Medulla oblongata (tissue), 1 donor: ENCODE measurements at regions not wholly inside any gene's neighbourhood (a gene's known extent, or its start where the extent isn't known, plus 50 kb on each side); places are given as distances from the start of the nearest gene placed in this dataset.

Experiments
- DNase-seq: peaks from one replicate; pipeline ENCODE4 v3.0.0-alpha.2; 2015; ENCODE audit errors: extremely low spot score

DNA sequence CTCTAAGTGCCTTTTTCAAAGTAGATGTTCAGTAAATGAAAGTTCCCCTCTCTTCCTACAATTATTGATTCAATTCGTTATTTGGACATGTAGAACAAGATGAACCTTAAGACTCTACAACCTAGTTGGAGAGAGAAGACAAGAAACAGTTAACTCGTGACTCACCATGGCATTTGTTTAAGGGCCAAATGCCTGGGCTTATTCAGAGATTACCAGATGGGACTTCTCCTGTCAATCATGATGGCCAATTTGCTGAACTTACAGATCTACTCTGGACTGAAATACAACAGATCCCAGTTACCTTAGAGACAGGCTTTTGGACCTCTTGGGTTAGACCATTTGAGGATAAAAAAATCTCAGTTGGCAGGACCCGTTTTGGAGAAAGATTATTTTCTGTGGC lies 93.5 kb downstream of the C1orf94 start:
- DNase-seq, result no peak

GRCh38 chr1:34272152-34272551 lies 95.4 kb downstream of the C1orf94 start:
- DNase-seq, result no peak

DNA sequence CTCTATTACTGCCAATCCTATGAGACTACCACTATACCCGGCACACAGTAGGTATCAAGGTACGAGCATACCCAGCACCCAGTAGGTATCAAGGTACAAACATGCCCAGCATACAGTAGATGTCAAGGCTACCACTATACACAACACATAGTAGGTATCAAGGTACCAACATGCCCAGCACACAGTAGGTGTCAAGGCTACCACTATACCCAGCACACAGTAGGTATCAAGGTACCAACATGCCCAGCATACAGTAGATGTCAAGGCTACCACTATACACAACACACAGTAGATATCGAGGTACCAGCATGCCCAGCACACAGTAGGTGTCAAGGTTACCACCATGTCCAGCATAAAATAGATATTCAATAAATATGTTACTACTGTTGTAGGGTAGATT lies 98.4 kb downstream of the C1orf94 start:
- DNase-seq, result no peak

DNA sequence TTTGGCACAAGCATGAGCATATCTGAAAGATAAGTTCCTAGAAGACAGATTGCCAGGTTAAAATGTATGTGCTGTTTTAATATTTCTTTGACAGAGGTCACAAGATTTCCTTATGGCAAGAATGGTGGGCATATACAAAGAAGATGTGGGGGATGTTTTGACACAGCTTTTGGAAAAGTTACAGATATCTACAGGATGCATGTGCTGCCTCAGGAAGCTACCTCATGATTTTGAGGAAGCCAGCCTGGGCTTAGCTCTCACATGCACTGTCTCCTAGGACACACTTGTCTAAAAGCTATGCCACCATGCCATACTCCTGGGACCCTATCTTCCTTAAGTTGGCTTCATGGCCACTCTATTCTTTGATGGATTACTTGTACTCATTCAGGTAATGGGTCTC lies 99.9 kb downstream of the C1orf94 start:
- no peak for DNase-seq

GRCh38 chr1:34277150-34277549 lies 100.4 kb downstream of the C1orf94 start:
- no peak for DNase-seq

- no peak for DNase-seq
Measured at GRCh38 chr1:34278211-34278610, 101.5 kb downstream of the C1orf94 start.

DNA sequence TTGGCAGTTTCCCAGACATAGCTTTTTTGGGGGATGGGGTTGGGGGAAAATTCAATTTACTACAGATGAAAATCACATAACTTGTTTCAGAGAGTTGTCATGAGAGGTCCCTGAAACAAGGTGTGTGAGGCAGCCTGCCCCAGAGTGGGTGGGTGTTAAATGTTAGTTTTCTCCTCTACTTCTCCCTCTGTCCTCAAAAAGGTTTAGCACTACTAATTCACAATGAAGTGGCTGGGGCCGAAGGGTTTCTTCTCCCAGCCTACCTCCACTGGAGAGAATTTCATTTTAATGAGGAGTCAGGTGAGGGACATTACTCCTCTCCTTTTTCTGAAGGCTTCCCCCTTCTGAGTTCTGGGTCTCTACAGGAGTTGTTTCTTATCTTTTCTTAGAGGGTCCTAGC lies 103.3 kb downstream of the C1orf94 start:
- DNase-seq, result no peak

DNA sequence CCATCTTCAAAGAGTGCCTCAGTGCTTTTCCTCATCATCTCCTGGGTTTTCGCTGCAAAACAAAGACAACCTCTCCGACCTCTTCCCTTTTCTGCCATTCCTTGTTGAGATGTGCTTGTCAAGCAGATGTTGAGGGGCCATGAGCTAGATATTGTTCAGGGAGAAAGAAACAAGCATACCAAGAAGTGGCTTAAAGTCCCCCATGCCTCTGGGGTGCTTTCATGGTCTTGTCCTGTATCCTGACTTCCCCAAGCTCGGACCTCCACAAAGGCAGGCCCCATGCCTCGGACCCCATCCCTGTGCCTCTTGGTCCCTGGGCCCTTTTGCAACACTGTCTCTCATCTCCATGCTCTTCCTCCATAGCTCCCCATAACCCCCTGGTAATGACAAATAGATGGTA lies 103.8 kb downstream of the C1orf94 start:
- DNase-seq, result no peak

DNA sequence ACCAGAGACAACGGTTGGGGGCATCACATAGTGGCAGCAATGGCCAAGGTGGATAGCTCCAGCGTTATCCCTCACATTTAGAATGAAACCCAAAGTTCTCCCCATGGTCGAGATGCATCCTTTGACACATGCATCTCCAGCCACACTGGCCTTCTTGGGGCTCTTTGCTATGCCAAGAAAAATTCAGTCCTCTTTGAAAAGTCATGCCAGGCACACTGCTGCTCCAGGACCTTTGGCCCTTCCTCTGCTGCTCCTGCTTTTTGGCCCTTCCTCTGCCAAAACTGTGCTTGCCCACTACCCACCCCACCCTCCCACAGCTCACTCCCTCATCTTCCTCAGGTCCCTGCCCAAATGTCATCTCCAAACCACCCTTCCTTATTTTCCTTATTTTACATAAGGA lies 106.4 kb downstream of the C1orf94 start:
- no peak for DNase-seq

DNA sequence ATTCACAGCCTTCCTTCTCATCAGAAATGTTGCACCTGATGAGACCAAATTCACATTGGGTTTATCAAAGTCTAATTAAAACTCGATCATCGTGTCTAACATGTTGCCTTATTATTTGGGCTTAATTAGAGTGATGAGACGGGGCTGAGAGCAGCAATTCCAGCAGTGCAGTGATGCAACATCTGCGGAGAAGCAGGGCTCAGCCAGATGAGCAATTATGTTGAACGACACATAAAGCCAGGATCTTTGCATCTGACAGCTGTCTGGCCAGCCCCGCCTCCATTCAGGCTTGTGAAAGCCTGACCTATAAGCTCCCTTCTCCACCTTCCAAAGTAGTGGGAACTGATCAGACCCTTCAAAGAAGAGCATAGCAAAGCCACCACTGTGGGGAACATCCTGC lies 109.8 kb downstream of the C1orf94 start:
- no peak for DNase-seq

DNA sequence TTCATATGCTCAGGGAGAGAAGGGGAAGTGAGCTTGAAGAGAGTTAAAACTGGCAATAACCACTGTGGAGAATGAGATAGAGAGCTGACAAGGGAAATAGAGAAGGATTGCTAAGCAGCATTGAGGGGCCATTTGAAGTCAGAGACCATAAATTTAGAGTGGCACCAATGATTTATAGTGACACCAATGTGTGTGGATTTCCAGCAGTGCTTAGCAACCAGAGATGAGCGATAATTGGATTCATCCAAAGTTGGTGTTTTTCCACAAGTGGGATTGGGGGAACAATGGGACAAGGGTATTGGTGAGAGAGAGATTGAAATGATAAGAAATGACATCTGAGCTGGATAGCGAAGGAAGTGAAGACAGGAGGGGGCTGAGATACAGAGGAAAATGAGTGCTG lies 114.1 kb downstream of the C1orf94 start:
- DNase-seq, result no peak

- DNase-seq, result no peak
Measured at GRCh38 chr1:34292472-34292871, 115.8 kb downstream of the C1orf94 start.

DNA sequence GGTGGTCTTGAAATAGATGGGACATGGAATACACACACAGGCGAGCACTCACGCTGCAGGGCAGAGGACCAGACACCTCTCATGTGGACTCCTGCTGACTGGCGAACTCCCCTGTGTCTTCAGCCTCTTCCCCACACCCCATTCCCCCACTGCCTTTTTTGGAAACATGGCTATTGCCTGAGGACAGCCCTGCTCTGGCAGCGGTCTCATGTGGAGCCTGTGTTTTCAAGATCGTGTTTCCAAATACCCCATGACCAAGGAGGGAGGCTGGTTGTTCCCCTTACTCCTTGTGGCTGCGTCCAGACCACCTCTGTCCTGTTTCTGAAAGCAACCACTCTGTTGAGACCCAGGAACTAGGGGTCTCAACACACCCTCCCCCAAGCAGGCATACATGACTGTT lies 119.4 kb downstream of the C1orf94 start:
- DNase-seq, result no peak

GRCh38 chr1:34302798-34303197 lies 126.1 kb downstream of the C1orf94 start:
- no peak for DNase-seq

DNA sequence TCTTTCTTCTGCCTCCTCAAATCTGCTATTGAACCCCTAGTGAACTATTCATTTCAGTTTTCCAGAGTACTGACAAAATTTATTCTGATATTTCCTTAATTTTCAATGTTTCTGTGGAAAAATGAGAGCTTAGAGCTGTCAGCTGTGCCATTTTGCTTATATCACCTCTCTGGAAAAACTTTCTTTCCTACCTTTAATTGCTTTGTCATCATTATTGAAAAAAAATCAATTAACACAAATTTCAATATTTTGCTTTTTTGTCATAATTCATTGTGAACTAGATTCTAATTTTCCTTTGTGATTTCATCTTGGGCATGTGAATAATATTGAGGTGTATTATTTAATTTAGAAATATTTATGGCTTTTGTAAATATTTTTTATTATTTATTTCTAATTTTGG lies 126.5 kb downstream of the C1orf94 start:
- DNase-seq, result no peak

DNA sequence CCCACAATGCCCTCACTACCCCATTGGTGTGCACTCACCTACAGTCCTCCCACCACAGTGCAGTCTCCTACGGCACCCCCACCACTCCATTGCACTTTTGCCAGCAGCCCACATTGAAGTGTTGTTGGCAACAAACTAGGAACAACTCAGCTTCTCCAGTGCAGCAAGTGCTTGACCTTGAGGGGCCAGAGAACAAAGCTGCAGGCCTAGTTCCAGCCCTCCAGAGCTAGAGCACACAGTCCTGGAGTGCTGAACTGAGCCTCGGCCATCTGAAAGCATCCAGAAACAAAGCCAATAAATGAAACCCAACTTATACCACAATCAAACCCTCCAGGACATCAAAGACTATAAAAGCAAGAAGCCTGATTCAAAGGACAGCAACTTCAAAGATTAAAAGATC lies 129.9 kb downstream of the C1orf94 start:
- no peak for DNase-seq

GRCh38 chr1:34312359-34312758 lies 135.7 kb downstream of the C1orf94 start:
- DNase-seq, result no peak

- DNase-seq, result no peak
Measured at GRCh38 chr1:34315974-34316373, 139.3 kb downstream of the C1orf94 start.

GRCh38 chr1:34316773-34317172 lies 140.1 kb downstream of the C1orf94 start:
- DNase-seq, result no peak

GRCh38 chr1:34319218-34319617 lies 142.5 kb downstream of the C1orf94 start:
- no peak for DNase-seq

- no peak for DNase-seq
Measured at GRCh38 chr1:34320053-34320669, 143.5 kb downstream of the C1orf94 start.

DNA sequence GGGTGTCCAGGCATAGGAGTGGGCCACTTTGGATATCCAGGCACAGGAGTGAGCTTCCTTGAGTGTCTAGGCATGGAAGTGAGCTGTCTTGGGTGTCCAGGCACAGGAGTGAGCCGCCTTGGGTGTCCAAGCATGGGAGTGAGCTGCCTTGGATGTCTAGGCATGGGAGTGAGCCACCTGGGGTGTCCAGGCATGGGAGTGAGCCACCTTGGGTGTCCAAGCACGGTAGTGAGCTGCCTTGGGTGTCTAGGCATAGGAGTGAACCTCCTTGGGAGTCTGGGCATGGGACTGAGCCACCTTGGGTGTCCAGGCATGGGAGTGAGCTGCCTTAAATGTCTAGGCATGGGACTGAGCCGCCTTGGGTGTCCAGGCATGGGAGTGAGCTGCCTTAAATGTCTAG lies 146.3 kb downstream of the C1orf94 start:
- no peak for DNase-seq

GRCh38 chr1:34324879-34325440 lies 148.3 kb downstream of the C1orf94 start:
- DNase-seq, result no peak

DNA sequence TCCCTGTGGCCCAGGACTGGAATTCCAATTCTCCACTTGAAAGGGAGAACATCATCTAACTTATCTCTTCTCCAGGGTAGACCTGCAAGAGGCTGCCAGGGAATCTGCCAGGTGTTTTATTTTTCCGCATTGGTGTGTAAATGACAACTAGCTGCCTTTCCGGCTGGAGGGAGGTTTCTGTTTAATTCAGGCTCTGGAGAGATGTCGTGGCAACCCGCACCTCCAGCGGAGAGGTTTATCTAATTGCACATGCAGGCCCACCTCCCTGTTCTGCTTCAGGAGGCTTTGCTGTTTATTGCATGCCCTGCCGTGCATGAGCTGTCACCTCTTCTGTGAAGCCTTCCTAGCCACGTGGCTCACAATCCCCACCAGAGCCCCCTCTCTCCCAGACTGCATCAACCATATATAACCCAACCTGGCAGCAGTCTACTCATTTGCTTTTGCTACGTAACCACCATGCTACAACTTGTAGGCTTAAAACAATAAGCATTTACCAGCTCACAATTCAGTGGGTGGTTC lies 151.6 kb downstream of the C1orf94 start:
- no peak for DNase-seq
